Neuronal stem cell (in vitro differentiated cells): ENCODE measurements at regions not wholly inside any gene's neighbourhood (a gene's known extent, or its start where the extent isn't known, plus 50 kb on each side); places are given as distances from the start of the nearest gene placed in this dataset.

Source experiments
- DNase-seq: peaks from one replicate; pipeline ENCODE4 v3.0.0-alpha.2; 2013; ENCODE audit warnings: low spot score
- H2AFZ ChIP-seq: one replicate; pipeline ENCODE4 v1.6.1; 2013; ENCODE audit warnings: mild to moderate bottlenecking, low read length, inconsistent platforms
- H2AK5ac ChIP-seq: 2 replicates; pipeline ENCODE4 v1.6.1; 2013; ENCODE audit warnings: low read depth, mild to moderate bottlenecking, inconsistent platforms, low read length, moderate library complexity, mixed read lengths
- H2BK120ac ChIP-seq: 2 replicates; pipeline ENCODE4 v1.6.1; 2013; ENCODE audit warnings: low read depth, mild to moderate bottlenecking, inconsistent platforms, low read length, moderate library complexity, mixed read lengths
- H2BK12ac ChIP-seq: one replicate; pipeline ENCODE4 v1.6.1; 2013; ENCODE audit warnings: low read length, inconsistent platforms
- H2BK15ac ChIP-seq: 2 replicates; pipeline ENCODE4 v1.6.1; 2013; ENCODE audit warnings: mild to moderate bottlenecking, low read length, inconsistent platforms, mixed read lengths
- H2BK5ac ChIP-seq: one replicate; pipeline ENCODE4 v1.6.1; 2013; ENCODE audit warnings: inconsistent platforms, mild to moderate bottlenecking, low read length, moderate library complexity
- H3K14ac ChIP-seq: one replicate; pipeline ENCODE4 v1.6.1; 2013; ENCODE audit warnings: low read length, inconsistent platforms
- H3K18ac ChIP-seq: 2 replicates; pipeline ENCODE4 v1.6.1; 2013; ENCODE audit warnings: low read length, inconsistent platforms
- H3K23ac ChIP-seq: 2 replicates; pipeline ENCODE4 v1.6.1; 2013; ENCODE audit warnings: low read depth, mild to moderate bottlenecking, mixed read lengths, low read length, inconsistent platforms; ENCODE audit not compliant: poor library complexity
- H3K27ac ChIP-seq: replicated peaks from 3 replicates; pipeline ENCODE4 v1.5.1; 2013; ENCODE audit warnings: low read length, inconsistent platforms
- H3K27me3 ChIP-seq, 3 experiments: 2 replicates each; pipeline ENCODE4 v1.6.1; 2013; ENCODE audit warnings: low read length in 3 of 3, mild to moderate bottlenecking in 2 of 3, inconsistent platforms in 1 of 3, low read depth in 1 of 3, mixed read lengths in 1 of 3, moderate library complexity in 1 of 3; ENCODE audit not compliant: control insufficient read depth in 3 of 3, insufficient read depth in 3 of 3
- H3K36me3 ChIP-seq, 2 donors: replicated peaks in 1 of 2; 2 replicates each; pipeline ENCODE4 v1.6.1; 2013; ENCODE audit warnings: low read length in 2 of 2; ENCODE audit not compliant: control insufficient read depth in 2 of 2, insufficient read depth in 2 of 2
- H3K4ac ChIP-seq: 2 replicates; pipeline ENCODE4 v1.6.1; 2013; ENCODE audit warnings: inconsistent platforms, mild to moderate bottlenecking, low read length, moderate library complexity
- H3K4me1 ChIP-seq, 2 donors: 1 replicate in 1 of 2; 2 replicates in 1 of 2; pipeline ENCODE4 v1.6.1; 2013; ENCODE audit warnings: low read length in 2 of 2, low read depth in 1 of 2; ENCODE audit not compliant: control insufficient read depth in 2 of 2, insufficient read depth in 1 of 2
- H3K4me2 ChIP-seq: one replicate; pipeline ENCODE4 v1.6.1; 2013; ENCODE audit warnings: mild to moderate bottlenecking, low read length, inconsistent platforms; ENCODE audit not compliant: insufficient read depth, poor library complexity, severe bottlenecking
- H3K4me3 ChIP-seq, 2 donors: 2 replicates each; pipeline ENCODE4 v1.5.1; 2013; ENCODE audit warnings: low read length in 2 of 2, mild to moderate bottlenecking in 2 of 2, inconsistent platforms in 1 of 2, moderate library complexity in 1 of 2
- H3K79me1 ChIP-seq: one replicate; pipeline ENCODE4 v1.6.1; 2013; ENCODE audit warnings: low read depth, mild to moderate bottlenecking, inconsistent platforms, low read length, moderate library complexity
- H3K9ac ChIP-seq: one replicate; pipeline ENCODE4 v1.6.1; 2013; ENCODE audit warnings: mild to moderate bottlenecking, low read depth, low read length, inconsistent platforms; ENCODE audit not compliant: poor library complexity
- H3K9me3 ChIP-seq, 2 donors: replicated peaks in 1 of 2; 2 replicates each; pipeline versions ENCODE3 to v1.6.1; 2013; ENCODE audit warnings: low read length in 2 of 2, mild to moderate bottlenecking in 2 of 2, inconsistent platforms in 1 of 2, low read depth in 1 of 2, mixed read lengths in 1 of 2, moderate library complexity in 1 of 2; ENCODE audit not compliant: control insufficient read depth in 2 of 2, insufficient read depth in 1 of 2
- H4K8ac ChIP-seq: one replicate; pipeline ENCODE4 v1.6.1; 2013; ENCODE audit warnings: low read depth, mild to moderate bottlenecking, inconsistent platforms, low read length, moderate library complexity
- H4K91ac ChIP-seq: one replicate; pipeline ENCODE4 v1.6.1; 2013; ENCODE audit warnings: low read length, low read depth, mild to moderate bottlenecking, inconsistent platforms; ENCODE audit not compliant: poor library complexity
- WGBS, 2 donors: extraction: QIAGEN DNeasy Blood & Tissue Kit; methylation state at CpG; one replicate each; pipeline ENCODE4 v1.1.7; 2013; ENCODE audit warnings: missing lambda C conversion rate in 2 of 2, mixed read lengths in 1 of 2; ENCODE audit not compliant: insufficient read length in 2 of 2, insufficient replicate concordance in 1 of 2; ENCODE audit errors: extremely low coverage in 2 of 2; 5-methylcytosine and 5-hydroxymethylcytosine counted together

DNA sequence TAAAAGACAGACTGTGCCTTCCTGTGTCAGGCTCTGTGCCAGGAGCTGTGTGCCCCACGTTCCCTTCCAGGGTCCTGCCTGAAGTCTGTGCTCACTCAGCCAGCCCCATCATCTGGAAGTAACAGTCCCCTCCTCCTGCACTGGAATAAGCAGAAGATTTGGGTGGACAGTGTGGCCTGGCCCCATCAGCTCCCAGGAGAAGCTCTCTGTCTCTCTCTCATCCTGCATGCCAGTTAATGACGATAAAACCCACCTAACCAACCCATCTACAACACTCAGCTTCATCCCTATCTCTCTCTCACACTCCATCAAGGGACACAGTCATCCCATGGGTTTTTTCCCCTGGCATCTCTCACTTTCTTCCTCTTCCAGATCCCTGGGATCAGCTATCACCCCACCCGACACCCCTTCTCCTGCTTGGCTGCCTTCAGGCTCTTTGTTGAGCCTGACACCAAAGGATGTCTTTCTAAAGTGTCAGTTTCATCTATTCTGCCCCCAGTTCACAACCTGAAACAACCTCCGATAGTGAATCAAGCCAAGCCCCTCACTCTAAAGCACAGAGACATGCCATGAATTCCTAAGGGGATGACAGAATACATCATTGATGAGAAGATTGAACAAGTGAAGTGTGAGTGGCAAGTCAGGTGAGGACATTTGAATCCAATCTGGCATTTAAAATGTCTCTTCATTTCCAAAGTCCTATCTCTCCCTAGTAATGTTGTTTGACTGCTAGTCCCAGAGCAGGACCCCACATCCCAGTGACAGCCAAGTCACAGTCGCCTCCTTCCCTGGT lies 91.4 kb upstream of the TOP3B start:
- Histone ChIP-seq H2BK12ac (peak overlapping the region; percentile 50), H3K4ac (no peak overlapping the region), H3K9ac (no peak overlapping the region), H4K91ac (no peak overlapping the region), H3K9me3 (peaks cover 0 to 2% of the 10 kb centered on the region in 2 donors), H2BK5ac (no peak overlapping the region), H3K27me3 (peaks cover 0 to 30% (median 25%) of the 10 kb centered on the region in 3 experiments), H2AFZ (no peak overlapping the region), H2BK15ac (no peak overlapping the region), H4K8ac (no peak overlapping the region), H3K14ac (no peak overlapping the region), H3K79me1 (no peaks in the 10 kb centered on the region), H3K18ac (peak overlapping the region; percentile 72), H2AK5ac (no peak overlapping the region), H3K4me1 (peaks cover 0 to 12% of the 10 kb centered on the region in 2 donors), H3K23ac (peak overlapping the region; percentile 70), H3K4me2 (no peak overlapping the region), H3K4me3 (peak overlapping the region in 1 of 2 donors; percentile 65), H3K36me3 (no peaks in the 10 kb centered on the region), H3K27ac (no peak overlapping the region), H2BK120ac (no peak overlapping the region)
- 100% methylated on average over 1 of the region's 5 CpGs; no CpG with 5 or more reads in 1 of the 2 donors for WGBS, 2 donors
- no peak for DNase-seq

DNA sequence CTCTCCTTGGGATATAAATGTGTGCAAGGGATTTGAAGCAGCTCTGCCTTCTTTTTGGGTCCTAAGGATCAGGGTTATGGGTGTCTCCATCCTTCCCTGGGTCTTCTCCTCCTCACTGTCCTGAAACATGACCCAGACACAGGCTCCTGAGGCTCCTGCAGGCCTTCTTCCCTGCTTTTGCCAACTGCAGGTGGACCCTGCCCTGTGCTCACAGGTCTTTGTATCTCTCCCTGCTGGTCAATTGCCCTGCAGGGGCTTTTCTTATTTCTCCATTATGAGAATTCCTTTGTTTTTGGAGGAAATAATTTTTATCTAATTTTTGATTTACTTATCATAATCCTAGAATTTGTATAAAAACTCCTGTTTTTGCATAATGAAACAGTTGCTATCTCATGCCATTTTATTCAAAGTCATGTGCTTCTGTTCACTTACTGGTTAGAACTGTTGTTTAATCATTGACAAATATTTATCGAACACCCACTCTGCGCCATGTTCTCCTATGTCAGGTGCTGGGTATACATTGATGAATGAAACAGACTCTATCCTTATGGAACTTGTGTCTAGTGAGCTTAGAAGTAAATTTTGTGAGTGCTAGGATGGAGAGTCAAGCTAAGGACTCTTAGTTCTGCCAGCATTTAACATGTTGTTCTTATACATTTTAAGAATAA lies 89.7 kb upstream of the TOP3B start:
- H3K4me1 ChIP-seq = peaks cover 0 to 12% of the 10 kb centered on the region in 2 donors
- H3K27me3 ChIP-seq = peaks cover 0 to 32% (median 29%) of the 10 kb centered on the region in 3 experiments
- H3K27ac ChIP-seq = no peak overlapping the region
- WGBS, 2 donors = no CpG with 5 or more reads among the region's 2 CpGs
- H3K23ac ChIP-seq = no peak overlapping the region
- H4K91ac ChIP-seq = no peak overlapping the region
- H3K4ac ChIP-seq = no peak overlapping the region
- no peak overlapping the region for H2AFZ ChIP-seq
- H3K4me2 ChIP-seq = no peak overlapping the region
- no peak overlapping the region for H3K18ac ChIP-seq
- H3K9ac ChIP-seq = no peak overlapping the region
- no peak for DNase-seq
- no peak overlapping the region for H3K14ac ChIP-seq
- H3K4me3 ChIP-seq = peak overlapping the region in 1 of 2 donors; percentile 44
- H2BK12ac ChIP-seq = no peak overlapping the region
- H3K79me1 ChIP-seq = no peaks in the 10 kb centered on the region
- no peak overlapping the region for H4K8ac ChIP-seq
- peaks cover 0 to 2% of the 10 kb centered on the region in 2 donors for H3K9me3 ChIP-seq
- no peak overlapping the region for H2AK5ac ChIP-seq
- no peak overlapping the region for H2BK120ac ChIP-seq
- no peak overlapping the region for H2BK15ac ChIP-seq
- no peaks in the 10 kb centered on the region for H3K36me3 ChIP-seq
- H2BK5ac ChIP-seq = no peak overlapping the region

DNA sequence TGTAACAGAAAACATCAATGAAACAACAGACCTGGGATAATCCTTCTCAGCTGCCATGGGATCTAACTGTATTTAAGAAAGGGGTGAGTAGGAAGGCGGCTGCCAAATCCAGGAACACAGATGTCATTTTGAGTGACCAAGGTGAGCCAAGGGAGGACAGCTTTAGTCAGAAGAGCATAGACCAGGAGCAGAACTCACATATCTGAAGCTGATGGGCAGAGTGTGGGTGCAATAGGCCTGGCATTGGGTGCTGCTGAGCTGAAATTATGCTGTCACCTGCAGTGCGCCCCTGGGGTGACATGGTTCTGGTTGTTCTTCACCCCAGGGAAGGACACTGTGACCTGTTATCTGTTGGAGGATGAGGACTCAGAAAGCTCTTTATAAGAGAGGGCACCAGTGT lies 88.9 kb upstream of the TOP3B start:
- H3K9me3 ChIP-seq = peaks cover 0 to 2% of the 10 kb centered on the region in 2 donors
- H2BK12ac ChIP-seq = no peak overlapping the region
- H3K9ac ChIP-seq = no peak overlapping the region
- H2BK120ac ChIP-seq = no peak overlapping the region
- peaks cover 0 to 12% of the 10 kb centered on the region in 2 donors for H3K4me1 ChIP-seq
- H2AK5ac ChIP-seq = no peak overlapping the region
- no peak overlapping the region for H4K8ac ChIP-seq
- H2BK15ac ChIP-seq = no peak overlapping the region
- H3K23ac ChIP-seq = no peak overlapping the region
- H3K36me3 ChIP-seq = no peaks in the 10 kb centered on the region
- H3K27ac ChIP-seq = no peak overlapping the region
- no peak overlapping the region for H3K4ac ChIP-seq
- no peak overlapping the region for H3K4me2 ChIP-seq
- DNase-seq = no peak
- H3K4me3 ChIP-seq = no peak overlapping the region
- peaks cover 0 to 35% (median 35%) of the 10 kb centered on the region in 3 experiments for H3K27me3 ChIP-seq
- no CpG with 5 or more reads among the region's 2 CpGs for WGBS, 2 donors
- no peak overlapping the region for H4K91ac ChIP-seq
- H3K14ac ChIP-seq = no peak overlapping the region
- H2BK5ac ChIP-seq = no peak overlapping the region
- no peaks in the 10 kb centered on the region for H3K79me1 ChIP-seq
- no peak overlapping the region for H3K18ac ChIP-seq
- H2AFZ ChIP-seq = no peak overlapping the region

DNA sequence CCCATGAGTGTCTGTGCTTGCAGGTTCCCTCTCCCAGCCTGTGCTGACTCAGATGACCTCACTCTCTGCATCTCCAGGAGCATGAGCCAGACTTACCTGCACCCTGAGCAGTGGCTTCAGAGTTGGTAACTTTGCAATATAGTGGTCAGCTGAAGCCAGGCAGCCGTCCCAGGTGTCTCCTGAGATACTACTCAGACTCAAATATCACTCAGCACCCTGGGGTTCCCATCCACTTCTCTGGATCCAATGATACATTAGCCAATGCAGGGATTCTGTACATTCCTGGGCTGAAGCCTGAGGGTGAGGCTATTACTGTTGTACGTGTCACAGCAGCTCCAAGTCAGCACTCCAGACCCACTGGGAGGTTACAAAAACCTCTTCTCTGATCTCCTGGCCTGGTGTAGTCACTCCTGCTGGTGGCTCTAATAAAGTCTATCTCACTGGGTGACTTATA lies 87.8 kb upstream of the TOP3B start:
- H2BK15ac ChIP-seq = no peak overlapping the region
- H4K8ac ChIP-seq = no peak overlapping the region
- no CpG with 5 or more reads among the region's 2 CpGs for WGBS, 2 donors
- no peaks in the 10 kb centered on the region for H3K36me3 ChIP-seq
- H3K4me2 ChIP-seq = no peak overlapping the region
- DNase-seq = no peak
- H3K4ac ChIP-seq = no peak overlapping the region
- peak overlapping the region; percentile 8 for H2AK5ac ChIP-seq
- no peak overlapping the region for H3K14ac ChIP-seq
- H3K9ac ChIP-seq = no peak overlapping the region
- no peak overlapping the region for H3K27ac ChIP-seq
- H3K4me3 ChIP-seq = no peak overlapping the region
- H3K9me3 ChIP-seq = peaks cover 0 to 2% of the 10 kb centered on the region in 2 donors
- H4K91ac ChIP-seq = no peak overlapping the region
- H3K79me1 ChIP-seq = no peaks in the 10 kb centered on the region
- H3K27me3 ChIP-seq = peaks cover 0 to 35% (median 32%) of the 10 kb centered on the region in 3 experiments
- H2BK5ac ChIP-seq = no peak overlapping the region
- H2AFZ ChIP-seq = no peak overlapping the region
- no peak overlapping the region for H2BK120ac ChIP-seq
- H2BK12ac ChIP-seq = no peak overlapping the region
- H3K4me1 ChIP-seq = peaks cover 0 to 12% of the 10 kb centered on the region in 2 donors
- H3K23ac ChIP-seq = no peak overlapping the region
- H3K18ac ChIP-seq = peak overlapping the region; percentile 28
